ENCODE measurements at regions not wholly inside any gene's neighbourhood (a gene's known extent, or its start where the extent isn't known, plus 50 kb on each side); places are given as distances from the start of the nearest gene placed in this dataset.

- no peak for DNase-seq
- no peak for ATAC-seq
- intact Hi-C loops (cut with DNase I) = no loop called here
- no peak overlapping the region for H3K4me3 ChIP-seq
- TF ChIP-seq CTCF (IDR thresholded peaks at IDR 0.05) = no peak
- H3K4me1 ChIP-seq = no peaks in the 10 kb centered on the region
- H3K27ac ChIP-seq = no peak overlapping the region
- no peaks in the 10 kb centered on the region for H3K36me3 ChIP-seq
- H3K9me3 ChIP-seq = no peaks in the 10 kb centered on the region
- H3K27me3 ChIP-seq = no peaks in the 10 kb centered on the region
These were observed 340.6 kb upstream of the ZMIZ1 start for GRCh38 chr10:78728176-78728575.

GRCh38 chr10:78729366-78729765 is 339.4 kb upstream of the ZMIZ1 start:
- H3K9me3 ChIP-seq = no peaks in the 10 kb centered on the region
- H3K4me3 ChIP-seq = no peak overlapping the region
- intact Hi-C loops (cut with DNase I) = no loop called here
- ATAC-seq (no peak), DNase-seq (no peak)
- H3K36me3 ChIP-seq = no peaks in the 10 kb centered on the region
- TF ChIP-seq CTCF (IDR thresholded peaks at IDR 0.05) = no peak
- no peaks in the 10 kb centered on the region for H3K27me3 ChIP-seq
- H3K4me1 ChIP-seq = no peaks in the 10 kb centered on the region
- H3K27ac ChIP-seq = no peak overlapping the region

- Histone ChIP-seq H3K9me3 (no peaks in the 10 kb centered on the region), H3K27ac (no peak overlapping the region), H3K27me3 (no peaks in the 10 kb centered on the region), H3K4me3 (no peak overlapping the region), H3K4me1 (no peaks in the 10 kb centered on the region), H3K36me3 (no peaks in the 10 kb centered on the region)
- TF ChIP-seq CTCF (IDR thresholded peaks at IDR 0.05) = no peak
- ATAC-seq (no peak), DNase-seq (no peak)
- intact Hi-C loops (cut with DNase I) = no loop called here
These were observed 339.0 kb upstream of the ZMIZ1 start for GRCh38 chr10:78729800-78730199.

- intact Hi-C loops (cut with DNase I) = no loop called here
- H3K9me3 ChIP-seq = no peaks in the 10 kb centered on the region
- no peak overlapping the region for H3K27ac ChIP-seq
- no peak for ATAC-seq
- H3K27me3 ChIP-seq = no peaks in the 10 kb centered on the region
- H3K36me3 ChIP-seq = no peaks in the 10 kb centered on the region
- no peaks in the 10 kb centered on the region for H3K4me1 ChIP-seq
- H3K4me3 ChIP-seq = no peak overlapping the region
- no peak for TF ChIP-seq CTCF (IDR thresholded peaks at IDR 0.05)
- no peak for DNase-seq
These were observed 338.0 kb upstream of the ZMIZ1 start for GRCh38 chr10:78730754-78731153.

GRCh38 chr10:78731675-78732074 is 337.1 kb upstream of the ZMIZ1 start:
- DNase-seq (no peak), ATAC-seq (no peak)
- H3K9me3 ChIP-seq = no peaks in the 10 kb centered on the region

More at GRCh38 chr10:78731675-78732074, 337.1 kb upstream of the ZMIZ1 start:
- intact Hi-C loops (cut with DNase I) = no loop called here
- no peaks in the 10 kb centered on the region for H3K4me1 ChIP-seq
- H3K4me3 ChIP-seq = no peak overlapping the region
- TF ChIP-seq CTCF (IDR thresholded peaks at IDR 0.05) = no peak
- no peak overlapping the region for H3K27ac ChIP-seq
- H3K36me3 ChIP-seq = no peaks in the 10 kb centered on the region
- no peaks in the 10 kb centered on the region for H3K27me3 ChIP-seq

Data from left lung (tissue), 4 donors.